ENCODE measurements at regions not wholly inside any gene's neighbourhood (a gene's known extent, or its start where the extent isn't known, plus 50 kb on each side); places are given as distances from the start of the nearest gene placed in this dataset.

- no peak for DNase-seq
Measured at GRCh38 chr1:87568911-87569310, 240.2 kb downstream of the LMO4 start.

GRCh38 chr1:87572008-87572407, 243.3 kb downstream of the LMO4 start:
- DNase-seq, result no peak

DNA sequence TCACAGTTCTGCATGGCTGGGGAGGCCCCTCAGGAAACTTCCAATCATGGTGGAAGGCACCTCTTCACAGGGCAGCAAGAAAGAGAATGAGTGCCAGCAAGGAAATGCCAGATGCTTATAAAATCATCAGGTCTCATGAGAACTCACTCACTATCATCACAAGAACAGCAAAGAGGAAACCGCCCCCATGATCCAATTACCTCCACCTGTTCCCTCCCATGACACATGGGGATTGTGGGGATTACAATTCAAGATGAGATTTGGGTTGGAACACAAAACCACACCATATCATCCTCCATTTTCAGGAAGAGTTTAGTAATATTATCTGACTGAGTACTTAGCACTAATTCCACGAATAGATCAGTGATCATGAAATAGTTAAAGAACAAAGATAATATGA, 244.2 kb downstream of the LMO4 start:
- DNase-seq, result no peak

DNA sequence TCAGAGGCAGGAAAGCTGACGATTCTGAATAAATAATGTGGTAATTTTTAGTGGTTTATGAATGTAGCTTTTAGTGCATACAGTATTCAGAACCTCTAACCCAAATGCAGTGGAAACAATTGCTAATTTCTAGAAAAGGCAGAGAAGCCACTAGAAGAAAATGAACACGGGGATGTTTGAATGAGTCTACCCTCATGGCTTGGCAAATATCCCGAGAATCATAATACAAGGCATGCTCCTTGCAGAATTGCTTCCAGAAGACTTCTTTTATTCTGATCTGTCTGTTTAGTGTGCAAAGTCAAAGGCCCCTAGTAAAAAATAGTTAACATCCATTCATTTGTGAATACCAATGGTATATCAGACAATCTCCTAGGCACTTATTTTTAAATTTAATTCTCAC, 246.8 kb downstream of the LMO4 start:
- no peak for DNase-seq

- no peak for DNase-seq
Measured at GRCh38 chr1:87578464-87578863, 249.8 kb downstream of the LMO4 start.

- no peak for DNase-seq
Measured at GRCh38 chr1:87583459-87583858, 254.8 kb downstream of the LMO4 start.

DNA sequence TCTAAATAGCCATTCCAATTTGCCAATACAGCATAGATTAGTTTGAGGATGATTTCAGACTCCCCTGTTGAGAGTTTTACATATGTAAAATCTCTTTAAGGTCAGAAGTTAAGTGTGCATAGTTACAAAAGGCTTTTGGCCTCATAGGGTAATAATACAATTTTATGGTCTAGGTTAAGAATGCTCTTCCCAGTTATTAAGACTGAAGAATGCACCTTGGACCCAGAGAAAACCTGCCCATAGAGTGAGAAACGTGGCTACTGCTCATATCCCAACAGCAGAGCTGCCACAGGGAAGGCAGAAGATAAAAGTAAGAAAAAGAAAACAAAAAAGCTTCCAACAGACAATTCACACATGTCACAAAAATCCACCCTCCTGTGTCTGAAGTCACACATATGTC, 255.9 kb downstream of the LMO4 start:
- no peak for DNase-seq

DNA sequence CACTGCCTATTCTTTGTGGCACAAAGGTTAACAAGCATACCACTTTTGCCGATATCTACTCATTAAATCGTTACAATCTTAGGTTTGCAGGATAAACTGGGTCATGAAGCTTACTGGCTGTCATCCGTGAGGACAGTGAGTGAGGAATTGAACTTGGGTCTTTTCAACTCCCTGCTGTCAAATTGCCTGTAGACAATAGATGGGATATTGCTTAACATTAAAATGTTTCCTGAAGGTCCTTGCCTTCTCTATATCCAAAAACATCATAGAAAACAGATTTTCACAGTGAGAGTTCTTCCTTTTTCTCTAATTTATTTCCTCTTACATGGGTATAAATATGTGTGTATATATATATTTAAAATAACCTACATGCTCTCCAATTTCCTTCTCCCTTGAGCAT, 257.8 kb downstream of the LMO4 start:
- no peak for DNase-seq

DNA sequence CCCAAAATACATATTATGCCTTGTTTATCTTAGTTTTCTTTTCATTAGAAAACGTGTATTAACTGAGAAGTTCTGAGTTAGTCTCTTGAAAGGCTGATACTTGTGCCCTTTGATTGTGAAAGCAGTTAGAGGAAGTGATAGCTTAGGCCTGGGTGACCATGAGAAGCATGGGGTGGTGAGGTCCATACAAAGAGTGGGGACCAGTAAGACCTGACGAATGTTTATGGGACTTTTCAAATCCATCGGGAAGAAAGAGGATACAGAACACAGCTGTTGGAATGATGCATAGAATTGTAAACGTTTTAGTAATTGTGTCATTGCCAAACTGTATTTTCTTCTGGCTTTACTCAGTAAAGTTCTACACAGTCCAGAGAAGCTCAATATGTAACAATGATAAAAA, 259.8 kb downstream of the LMO4 start:
- DNase-seq, result no peak

DNA sequence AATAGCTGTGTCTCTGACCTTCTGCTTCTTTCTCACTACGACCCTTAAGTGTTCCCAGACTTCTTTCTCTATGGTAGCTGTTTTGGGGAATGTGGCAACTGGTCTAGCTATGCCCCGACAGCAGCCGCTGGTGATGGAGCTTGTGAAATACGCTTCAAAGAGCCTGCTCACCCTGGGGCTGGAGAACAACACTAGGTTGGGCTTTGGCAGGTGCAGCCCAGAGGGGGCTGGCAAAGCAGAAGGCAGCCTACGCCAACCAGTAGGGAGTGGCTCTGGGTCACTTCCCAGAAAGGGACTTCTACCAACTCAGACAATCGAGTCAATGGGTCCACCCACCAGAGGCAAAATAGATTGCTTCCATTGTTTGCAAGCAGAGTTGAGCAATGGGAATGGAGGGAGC, 262.8 kb downstream of the LMO4 start:
- DNase-seq, result no peak

DNA sequence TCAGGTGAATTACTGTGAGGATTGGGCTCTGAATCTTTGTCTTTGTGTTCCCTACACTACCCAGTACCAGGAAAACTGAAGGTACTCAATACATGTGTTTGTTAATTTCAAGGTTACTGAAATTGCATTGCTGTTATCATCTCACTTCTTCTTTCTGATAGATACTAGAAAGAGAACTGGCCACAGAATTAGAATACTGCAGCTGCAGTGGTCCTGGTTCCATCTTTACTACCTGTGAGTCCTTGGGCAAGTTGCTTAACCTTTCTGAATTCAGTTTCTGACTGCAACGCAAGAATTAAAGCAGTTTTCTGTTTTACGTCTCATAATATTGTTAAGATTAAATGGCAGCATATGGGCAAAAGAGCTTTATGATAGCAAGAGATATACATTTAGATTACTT, 263.5 kb downstream of the LMO4 start:
- no peak for DNase-seq

- no peak for DNase-seq
Measured at GRCh38 chr1:87594736-87595383, 266.2 kb downstream of the LMO4 start.

- DNase-seq, result no peak
Measured at GRCh38 chr1:87595384-87595781, 266.7 kb downstream of the LMO4 start.

- DNase-seq, result no peak
Measured at GRCh38 chr1:87598429-87598828, 269.7 kb downstream of the LMO4 start.

DNA sequence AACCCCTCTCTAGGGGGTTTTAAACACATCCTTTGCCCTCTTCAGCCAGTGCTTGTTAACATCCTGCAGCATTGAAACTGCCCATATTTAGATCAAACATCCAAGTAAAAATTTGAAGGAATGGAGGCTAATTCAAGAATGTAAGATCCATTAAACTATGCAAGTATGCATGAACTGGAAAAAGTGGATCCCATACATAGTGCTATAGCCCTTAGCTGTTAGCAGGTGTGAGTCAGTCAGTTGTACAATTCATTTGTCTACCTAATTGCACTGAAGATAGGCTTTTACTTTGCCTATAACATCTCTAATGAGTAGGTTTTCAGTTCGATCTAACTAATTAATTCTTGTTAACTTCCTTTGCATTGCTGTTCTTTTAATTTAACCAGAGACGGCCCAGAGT, 270.9 kb downstream of the LMO4 start:
- no peak for DNase-seq

DNA sequence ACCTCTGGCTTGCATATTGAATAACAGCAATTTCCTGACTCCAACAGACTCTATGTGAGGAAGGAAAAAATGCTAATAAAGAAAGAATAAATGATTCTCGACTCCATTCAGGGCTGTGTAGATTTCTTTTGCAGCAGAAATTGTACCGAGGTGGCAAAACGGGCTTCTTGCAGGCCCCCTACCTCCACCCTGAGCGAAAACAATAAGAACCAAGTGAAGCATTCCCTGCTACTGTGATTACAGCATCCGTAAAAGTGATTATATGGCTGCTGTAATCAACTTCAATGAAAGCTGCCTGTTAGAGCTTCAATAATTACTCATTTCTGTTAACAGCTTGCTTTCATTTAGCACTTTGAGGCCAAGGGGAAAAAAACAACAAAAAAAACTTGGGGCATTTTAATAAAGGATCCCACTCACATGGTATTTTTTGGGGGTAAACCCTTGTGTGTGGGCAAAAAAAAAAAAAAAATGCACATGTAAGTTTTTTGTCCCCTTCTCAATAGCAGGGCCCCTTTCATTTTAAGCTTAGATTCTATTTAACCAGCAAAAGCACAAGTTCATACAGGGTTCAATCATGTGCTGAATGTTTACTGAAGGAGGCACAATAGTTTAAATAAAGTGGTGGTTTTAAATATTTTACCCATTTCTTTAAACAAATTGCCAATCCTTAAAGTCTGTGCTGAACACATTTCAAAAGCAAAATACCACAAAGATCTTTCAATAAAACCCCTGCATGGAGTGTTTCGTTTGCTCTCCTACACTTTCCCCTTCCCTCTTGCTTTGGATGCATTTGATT, 271.6 kb downstream of the LMO4 start:
- DNase-seq, result no peak

- no peak for DNase-seq
Measured at GRCh38 chr1:87600854-87601253, 272.2 kb downstream of the LMO4 start.

DNA sequence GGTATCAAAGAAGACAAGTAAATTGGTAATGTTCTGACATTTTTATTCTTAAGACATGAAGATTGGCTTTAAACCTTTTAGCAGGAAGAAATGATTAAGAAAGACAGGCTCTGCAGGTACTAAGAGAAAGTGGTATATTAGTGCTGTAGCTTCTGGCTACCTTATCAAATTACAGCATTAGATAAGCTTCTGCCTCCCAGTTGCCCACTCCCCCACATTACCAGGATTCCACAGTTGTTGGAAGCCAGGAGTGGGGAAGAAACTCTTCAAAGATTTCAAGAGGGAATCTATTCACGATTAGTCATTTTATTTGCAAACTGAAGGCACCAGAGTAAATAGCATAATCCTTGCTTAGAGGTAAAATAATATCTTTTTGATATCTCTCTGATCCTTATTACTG, 274.9 kb downstream of the LMO4 start:
- no peak for DNase-seq

DNA sequence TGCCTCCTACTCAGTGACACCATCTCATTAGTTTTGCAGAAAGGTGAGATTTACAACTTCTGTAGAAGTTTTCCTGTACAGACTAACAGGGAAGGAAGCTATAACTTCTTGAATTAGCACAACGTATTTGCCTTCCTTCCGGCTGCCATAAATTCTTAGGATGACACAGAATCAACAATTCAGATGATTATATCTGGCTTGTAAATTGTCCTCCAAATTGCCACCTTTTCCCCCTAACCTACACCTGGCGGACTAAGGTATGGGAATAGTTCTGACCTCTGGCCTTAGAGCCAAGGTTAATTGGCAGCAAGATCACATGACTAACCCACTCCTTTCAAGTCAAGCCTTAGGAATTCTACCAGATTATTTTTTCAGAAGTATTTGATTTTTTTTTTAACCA, 284.3 kb downstream of the LMO4 start:
- no peak for DNase-seq

GRCh38 chr1:87615491-87615890, 286.8 kb downstream of the LMO4 start:
- no peak for DNase-seq

- no peak for DNase-seq
Measured at GRCh38 chr1:87615901-87616300, 287.2 kb downstream of the LMO4 start.

- DNase-seq, result no peak
Measured at GRCh38 chr1:87620807-87621206, 292.1 kb downstream of the LMO4 start.

- DNase-seq, result no peak
Measured at GRCh38 chr1:87629673-87630072, 301.0 kb downstream of the LMO4 start.

GRCh38 chr1:87632232-87632631, 303.6 kb downstream of the LMO4 start:
- no peak for DNase-seq
